ENCODE measurements at regions not wholly inside any gene's neighbourhood (a gene's known extent, or its start where the extent isn't known, plus 50 kb on each side); places are given as distances from the start of the nearest gene placed in this dataset.

GRCh38 chr10:120328647-120329046 lies 128.4 kb upstream of the PLPP4 start:
- no peaks in the 10 kb centered on the region for H3K9me2 ChIP-seq (ENCODE audit: insufficient read depth, low read length)
- H2AFZ ChIP-seq (ENCODE audit: low read length): no peak overlapping the region
- no peaks in the 10 kb centered on the region for H3K9me3 ChIP-seq (ENCODE audit: low read length)
- H3K4me3 ChIP-seq (ENCODE audit: low read depth, low read length, poor library complexity, severe bottlenecking): no peak overlapping the region
- intact Hi-C loops (cut with micrococcal nuclease; ENCODE audit: unreplicated experiment): no loop called here
- H3K79me2 ChIP-seq (ENCODE audit: insufficient read depth, low read depth, low read length): no peaks in the 10 kb centered on the region
- CTCF ChIA-PET (ENCODE audit: unreplicated experiment): no interaction called here
- BruUV-seq (replicated peaks): no TSS peak
- no peaks in the 10 kb centered on the region for H3K4me1 ChIP-seq (ENCODE audit: insufficient read depth, low read length, poor library complexity, severe bottlenecking)
- H4K20me1 ChIP-seq (ENCODE audit: insufficient read depth, low read length): no peaks in the 10 kb centered on the region
- H3K36me3 ChIP-seq (ENCODE audit: insufficient read depth, low read length): no peaks in the 10 kb centered on the region
- DNase-seq (ENCODE audit: low spot score): no peak
- POLR2A ChIA-PET: interaction anchor here (1.6 kb wide), 1 partner anchor 12 kb away, joined by 4 read pairs; no protein-coding TSS in a partner anchor
- no peak overlapping the region for H3K27ac ChIP-seq (ENCODE audit: low read depth, low read length, poor library complexity, severe bottlenecking)
- no peak overlapping the region for H3K4me2 ChIP-seq (ENCODE audit: low read length)
- TF ChIP-seq EZH2phosphoT487 (IDR thresholded peaks at IDR 0.05; ENCODE audit: borderline replicate concordance, low read depth, low read length): no peak
- no peak for TF ChIP-seq CTCF (conservative IDR thresholded peaks at IDR 0.05; ENCODE audit: low read length)

- Histone ChIP-seq H3K4me3 (ENCODE audit: low read depth, low read length, poor library complexity, severe bottlenecking) (no peak overlapping the region), H4K20me1 (ENCODE audit: insufficient read depth, low read length) (no peaks in the 10 kb centered on the region), H3K79me2 (ENCODE audit: insufficient read depth, low read depth, low read length) (no peaks in the 10 kb centered on the region), H3K9me3 (ENCODE audit: low read length) (no peaks in the 10 kb centered on the region), H3K27ac (ENCODE audit: low read depth, low read length, poor library complexity, severe bottlenecking) (no peak overlapping the region), H2AFZ (ENCODE audit: low read length) (no peak overlapping the region), H3K36me3 (ENCODE audit: insufficient read depth, low read length) (no peaks in the 10 kb centered on the region), H3K9me2 (ENCODE audit: insufficient read depth, low read length) (no peaks in the 10 kb centered on the region), H3K4me2 (ENCODE audit: low read length) (no peak overlapping the region), H3K4me1 (ENCODE audit: insufficient read depth, low read length, poor library complexity, severe bottlenecking) (no peaks in the 10 kb centered on the region)
- intact Hi-C loops (cut with micrococcal nuclease; ENCODE audit: unreplicated experiment): loop anchor here (5.0 kb wide), 3 partner anchors 113 to 648 kb away; no protein-coding TSS in a partner anchor
- DNase-seq (ENCODE audit: low spot score): no peak
- no peak for TF ChIP-seq EZH2phosphoT487 (IDR thresholded peaks at IDR 0.05; ENCODE audit: borderline replicate concordance, low read depth, low read length)
- ChIA-PET CTCF (ENCODE audit: unreplicated experiment) (no interaction called here), POLR2A (no interaction called here)
- BruUV-seq (replicated peaks): no TSS peak
Observed at GRCh38 chr10:120335553-120335952, 121.5 kb upstream of the PLPP4 start.

GRCh38 chr10:120336306-120336910 lies 120.6 kb upstream of the PLPP4 start:
- BruUV-seq (replicated peaks): no TSS peak
- POLR2A ChIA-PET: no interaction called here

More at GRCh38 chr10:120336306-120336910, 120.6 kb upstream of the PLPP4 start:
- intact Hi-C loops (cut with micrococcal nuclease; ENCODE audit: unreplicated experiment): loop anchor here (5.0 kb wide), 3 partner anchors 114 to 649 kb away; no protein-coding TSS in a partner anchor
- H4K20me1 ChIP-seq (ENCODE audit: insufficient read depth, low read length): no peaks in the 10 kb centered on the region
- DNase-seq (ENCODE audit: low spot score): no peak
- no peak overlapping the region for H2AFZ ChIP-seq (ENCODE audit: low read length)
- H3K4me2 ChIP-seq (ENCODE audit: low read length): no peak overlapping the region
- H3K36me3 ChIP-seq (ENCODE audit: insufficient read depth, low read length): no peaks in the 10 kb centered on the region
- CTCF ChIA-PET (ENCODE audit: unreplicated experiment): no interaction called here
- H3K79me2 ChIP-seq (ENCODE audit: insufficient read depth, low read depth, low read length): no peaks in the 10 kb centered on the region
- no peak overlapping the region for H3K4me3 ChIP-seq (ENCODE audit: low read depth, low read length, poor library complexity, severe bottlenecking)
- TF ChIP-seq CTCF (conservative IDR thresholded peaks at IDR 0.05; ENCODE audit: low read length): no peak
- H3K9me3 ChIP-seq (ENCODE audit: low read length): no peaks in the 10 kb centered on the region
- H3K4me1 ChIP-seq (ENCODE audit: insufficient read depth, low read length, poor library complexity, severe bottlenecking): no peaks in the 10 kb centered on the region
- no peaks in the 10 kb centered on the region for H3K9me2 ChIP-seq (ENCODE audit: insufficient read depth, low read length)
- H3K27ac ChIP-seq (ENCODE audit: low read depth, low read length, poor library complexity, severe bottlenecking): no peak overlapping the region
